Activated CD4-positive, CD25-positive, alpha-beta regulatory T cell treated with anti-CD3 and anti-CD28 coated beads, Interleukin-2, amount 50 U/mL, for 16 hours (primary cell): ENCODE measurements at regions not wholly inside any gene's neighbourhood (a gene's known extent, or its start where the extent isn't known, plus 50 kb on each side); places are given as distances from the start of the nearest gene placed in this dataset.
"Not testable (repeated sequence)": the region's sequence is repeated elsewhere in the genome, so short reads cannot be mapped to it uniquely, and the experiment has no call there.

Source experiments
- DNase-seq: peaks from one replicate; pipeline ENCODE4 v3.0.0-alpha.2; 2020; ENCODE audit warnings: low read depth, low spot score

- no peak for DNase-seq
Measured at GRCh38 chr3:105274958-105275357, 91.8 kb upstream of the ALCAM start.

DNA sequence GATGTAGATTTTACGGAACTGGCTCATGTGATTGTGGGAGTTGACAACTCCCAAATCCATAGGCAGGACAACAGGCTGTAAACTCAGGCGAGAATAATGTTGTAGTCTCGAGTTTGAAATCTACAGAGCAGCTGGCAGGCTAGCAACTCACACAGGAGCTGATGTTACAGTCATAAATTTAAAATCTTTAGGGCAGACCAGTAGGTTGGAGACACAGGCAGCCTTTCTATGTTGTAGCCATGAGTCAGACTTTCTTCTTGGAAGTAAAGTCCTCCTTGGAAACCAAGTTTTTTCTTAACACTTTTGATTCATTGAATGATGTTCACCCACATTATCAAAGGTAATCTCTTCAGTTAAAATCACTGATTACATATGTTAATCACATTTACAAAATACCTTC is 89.1 kb upstream of the ALCAM start:
- no peak for DNase-seq

- DNase-seq, result no peak
Measured at GRCh38 chr3:105278688-105279087, 88.0 kb upstream of the ALCAM start.

GRCh38 chr3:105281989-105282388 is 84.7 kb upstream of the ALCAM start:
- no peak for DNase-seq

DNA sequence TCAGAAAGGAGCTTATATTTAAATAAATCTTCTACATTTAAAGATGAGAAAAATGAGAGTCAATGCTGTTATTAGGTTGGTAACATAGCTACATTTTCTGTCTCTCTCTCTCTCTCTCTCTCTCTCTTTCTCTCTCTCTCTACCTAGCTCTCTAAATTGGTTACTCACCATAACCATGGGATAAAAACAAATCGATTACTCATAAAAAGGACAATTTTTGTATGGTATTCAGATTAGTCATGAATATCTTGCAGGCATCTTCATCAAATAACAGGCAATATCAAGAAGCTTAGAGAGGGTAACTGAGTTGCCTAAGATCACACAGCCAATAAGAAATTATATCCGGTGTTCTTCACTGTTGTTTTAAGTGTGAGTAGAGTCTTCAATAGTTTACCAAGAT is 81.8 kb upstream of the ALCAM start:
- no peak for DNase-seq

GRCh38 chr3:105285653-105286241 is 81.0 kb upstream of the ALCAM start:
- DNase-seq, result no peak

- no peak for DNase-seq
Measured at GRCh38 chr3:105293441-105293840, 73.3 kb upstream of the ALCAM start.

- DNase-seq, result not testable (repeated sequence)
Measured at GRCh38 chr3:105296182-105296822, 70.4 kb upstream of the ALCAM start.

GRCh38 chr3:105304487-105304886 is 62.2 kb upstream of the ALCAM start:
- no peak for DNase-seq

DNA sequence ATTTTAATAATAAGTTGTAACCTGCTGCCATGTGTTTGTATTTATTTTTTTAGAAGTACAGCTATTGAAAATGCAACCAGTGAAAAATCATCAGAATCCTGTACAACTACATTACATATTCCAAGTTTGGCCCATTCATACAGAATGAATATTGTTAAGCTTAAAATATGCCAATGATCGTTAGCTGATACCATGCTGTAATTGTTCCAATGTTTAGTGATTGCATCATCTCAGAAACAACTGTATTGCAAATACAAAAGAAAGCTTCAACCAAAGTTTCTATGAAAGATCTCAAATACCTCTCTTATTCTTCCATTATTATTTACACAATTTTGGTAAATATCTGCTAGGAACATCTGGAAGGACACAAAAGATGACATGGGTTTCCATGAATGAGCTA is 51.6 kb upstream of the ALCAM start:
- DNase-seq, result no peak

DNA sequence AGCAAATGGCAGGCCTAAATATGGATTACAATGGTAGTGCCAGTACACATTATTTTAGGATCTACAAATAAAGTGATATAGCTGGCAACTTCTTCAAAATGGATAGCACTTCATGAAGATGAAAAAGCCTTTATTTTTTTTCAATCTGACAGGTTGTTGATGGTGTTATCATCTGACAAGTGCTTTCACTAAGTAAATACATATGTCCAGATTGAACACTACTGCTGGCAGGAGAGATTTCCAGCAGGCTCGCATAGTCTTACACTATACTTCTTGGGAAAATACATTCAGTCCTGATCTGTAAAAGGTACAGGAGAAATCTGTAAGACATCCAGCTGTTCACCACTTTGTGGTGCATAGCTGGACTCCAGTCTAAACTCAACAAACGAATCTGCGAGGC is 50.9 kb upstream of the ALCAM start:
- DNase-seq, result no peak

- no peak for DNase-seq
Measured at GRCh38 chr3:105316331-105316730, 50.4 kb upstream of the ALCAM start.
